ENCODE measurements at regions not wholly inside any gene's neighbourhood (a gene's known extent, or its start where the extent isn't known, plus 50 kb on each side); places are given as distances from the start of the nearest gene placed in this dataset.

GRCh38 chr6:142534484-142534883 lies 232.7 kb downstream of the ADGRG6 start:
- Mint-ChIP-seq H3K27me3 (no peaks in the 10 kb centered on the region), H3K27ac (no peak overlapping the region), H3K4me3 (no peak overlapping the region), H3K36me3 (no peaks in the 10 kb centered on the region), H3K9me3 (peaks cover 6% of the 10 kb centered on the region), H3K4me1 (ENCODE audit: unreplicated experiment) (no peaks in the 10 kb centered on the region)
- TF ChIP-seq, protein P1, sequence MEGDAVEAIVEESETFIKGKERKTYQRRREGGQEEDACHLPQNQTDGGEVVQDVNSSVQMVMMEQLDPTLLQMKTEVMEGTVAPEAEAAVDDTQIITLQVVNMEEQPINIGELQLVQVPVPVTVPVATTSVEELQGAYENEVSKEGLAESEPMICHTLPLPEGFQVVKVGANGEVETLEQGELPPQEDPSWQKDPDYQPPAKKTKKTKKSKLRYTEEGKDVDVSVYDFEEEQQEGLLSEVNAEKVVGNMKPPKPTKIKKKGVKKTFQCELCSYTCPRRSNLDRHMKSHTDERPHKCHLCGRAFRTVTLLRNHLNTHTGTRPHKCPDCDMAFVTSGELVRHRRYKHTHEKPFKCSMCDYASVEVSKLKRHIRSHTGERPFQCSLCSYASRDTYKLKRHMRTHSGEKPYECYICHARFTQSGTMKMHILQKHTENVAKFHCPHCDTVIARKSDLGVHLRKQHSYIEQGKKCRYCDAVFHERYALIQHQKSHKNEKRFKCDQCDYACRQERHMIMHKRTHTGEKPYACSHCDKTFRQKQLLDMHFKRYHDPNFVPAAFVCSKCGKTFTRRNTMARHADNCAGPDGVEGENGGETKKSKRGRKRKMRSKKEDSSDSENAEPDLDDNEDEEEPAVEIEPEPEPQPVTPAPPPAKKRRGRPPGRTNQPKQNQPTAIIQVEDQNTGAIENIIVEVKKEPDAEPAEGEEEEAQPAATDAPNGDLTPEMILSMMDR (conservative IDR thresholded peaks at IDR 0.05): no peak
- no peak for DNase-seq (ENCODE audit: extremely low spot score, unreplicated experiment)

- Mint-ChIP-seq H3K27ac (no peak overlapping the region), H3K9me3 (peaks cover 6% of the 10 kb centered on the region), H3K4me1 (ENCODE audit: unreplicated experiment) (no peaks in the 10 kb centered on the region), H3K36me3 (no peaks in the 10 kb centered on the region), H3K4me3 (no peak overlapping the region), H3K27me3 (no peaks in the 10 kb centered on the region)
- DNase-seq (ENCODE audit: extremely low spot score, unreplicated experiment): no peak
- TF ChIP-seq, protein P1 (conservative IDR thresholded peaks at IDR 0.05): peak; percentile 61
Measured at GRCh38 chr6:142537612-142538478, 236.0 kb downstream of the ADGRG6 start.

- no peaks in the 10 kb centered on the region for H3K36me3 Mint-ChIP-seq
- H3K4me1 Mint-ChIP-seq (ENCODE audit: unreplicated experiment): no peaks in the 10 kb centered on the region
Measured at GRCh38 chr6:142542704-142543233, 241.0 kb downstream of the ADGRG6 start.

DNA sequence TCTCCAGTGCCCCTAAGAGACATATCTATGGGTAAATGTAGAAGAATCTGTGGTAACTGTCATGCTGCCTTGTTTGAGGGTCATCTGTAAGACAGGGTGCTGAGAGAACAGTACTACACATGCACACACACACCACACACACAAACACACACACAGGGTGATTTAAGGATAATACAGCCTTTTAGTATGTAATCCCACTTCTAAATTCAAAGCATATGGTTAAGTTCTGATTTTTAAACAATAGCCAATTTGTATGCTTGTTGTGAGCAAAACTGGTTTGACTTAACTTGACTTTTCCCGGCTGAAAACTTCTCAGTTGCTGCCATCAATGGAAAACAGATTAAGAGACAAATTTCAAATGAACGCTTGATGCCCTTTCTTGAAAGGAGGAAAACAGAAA lies 241.8 kb downstream of the ADGRG6 start:
- no peak overlapping the region for H3K4me3 Mint-ChIP-seq
- no peak for DNase-seq (ENCODE audit: extremely low spot score, unreplicated experiment)
- no peaks in the 10 kb centered on the region for H3K36me3 Mint-ChIP-seq
- TF ChIP-seq, protein P1 (conservative IDR thresholded peaks at IDR 0.05): no peak
- no peaks in the 10 kb centered on the region for H3K4me1 Mint-ChIP-seq (ENCODE audit: unreplicated experiment)
- H3K9me3 Mint-ChIP-seq: no peaks in the 10 kb centered on the region
- H3K27ac Mint-ChIP-seq: no peak overlapping the region
- H3K27me3 Mint-ChIP-seq: peaks cover 3% of the 10 kb centered on the region

More at GRCh38 chr6:142542704-142543233, 241.0 kb downstream of the ADGRG6 start:
- Mint-ChIP-seq H3K27ac (no peak overlapping the region), H3K9me3 (no peaks in the 10 kb centered on the region), H3K4me3 (no peak overlapping the region), H3K27me3 (no peaks in the 10 kb centered on the region)
- TF ChIP-seq, protein P1 (conservative IDR thresholded peaks at IDR 0.05): no peak
- no peak for DNase-seq (ENCODE audit: extremely low spot score, unreplicated experiment)

DNA sequence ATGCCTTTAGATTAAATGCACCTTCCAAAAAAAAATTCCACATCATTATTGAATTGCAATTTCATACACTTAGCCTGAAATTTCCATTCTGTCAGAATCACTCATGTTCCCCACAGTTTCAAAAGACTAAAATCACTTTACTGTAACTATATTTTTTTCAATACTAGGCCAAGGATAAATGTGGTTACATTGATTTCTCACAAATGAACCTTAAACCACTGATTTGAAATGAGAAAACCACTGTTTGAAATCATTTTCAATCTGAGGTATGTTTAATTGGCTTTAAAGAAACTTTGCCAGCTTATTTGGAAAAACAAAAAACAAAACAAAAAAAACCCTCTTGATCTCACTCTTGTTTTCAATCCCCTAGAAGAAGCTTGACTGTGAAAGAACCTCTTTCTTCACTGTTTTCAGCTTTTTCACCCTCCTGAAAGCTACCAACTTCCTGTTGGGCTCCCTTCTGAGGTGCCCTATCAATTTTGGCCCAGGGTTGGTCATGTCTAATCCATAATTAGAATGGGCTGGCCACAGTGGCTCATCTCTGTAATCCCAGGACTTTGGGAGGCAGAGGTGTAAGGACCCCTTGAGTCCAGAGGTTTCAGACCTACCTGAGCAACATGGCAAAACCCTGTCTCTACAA lies 242.5 kb downstream of the ADGRG6 start:
- no peaks in the 10 kb centered on the region for H3K36me3 Mint-ChIP-seq
- H3K27me3 Mint-ChIP-seq: peaks cover 3% of the 10 kb centered on the region
- no peaks in the 10 kb centered on the region for H3K4me1 Mint-ChIP-seq (ENCODE audit: unreplicated experiment)
- no peak for DNase-seq (ENCODE audit: extremely low spot score, unreplicated experiment)
- no peaks in the 10 kb centered on the region for H3K9me3 Mint-ChIP-seq
- H3K27ac Mint-ChIP-seq: no peak overlapping the region
- TF ChIP-seq, protein P1 (conservative IDR thresholded peaks at IDR 0.05): no peak
- no peak overlapping the region for H3K4me3 Mint-ChIP-seq

Data from type B pancreatic cell (in vitro differentiated cells).